ENCODE measurements at regions not wholly inside any gene's neighbourhood (a gene's known extent, or its start where the extent isn't known, plus 50 kb on each side); places are given as distances from the start of the nearest gene placed in this dataset.

DNA sequence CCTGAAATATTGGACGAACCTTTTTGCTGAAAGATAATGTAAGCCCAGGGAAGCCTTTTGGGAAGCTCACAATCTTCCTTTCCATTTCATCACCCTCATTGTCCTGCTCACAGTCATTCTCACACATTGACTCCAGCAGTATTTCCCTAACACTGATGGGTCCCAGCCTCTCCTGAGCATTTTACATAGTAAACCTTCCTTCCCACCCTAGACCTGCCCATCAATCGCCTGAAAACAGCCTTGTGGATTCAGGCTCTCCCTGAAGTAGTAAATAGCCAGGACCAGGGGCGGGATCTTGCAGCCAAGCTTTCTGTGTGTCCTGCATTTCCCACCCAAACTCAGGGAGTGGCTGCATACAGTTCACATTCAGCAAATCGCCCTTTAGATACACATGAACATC lies 149.9 kb downstream of the CYRIA start:
- TF ChIP-seq POLR2A (IDR thresholded peaks at IDR 0.05): no peak
- TF ChIP-seq, protein P1, sequence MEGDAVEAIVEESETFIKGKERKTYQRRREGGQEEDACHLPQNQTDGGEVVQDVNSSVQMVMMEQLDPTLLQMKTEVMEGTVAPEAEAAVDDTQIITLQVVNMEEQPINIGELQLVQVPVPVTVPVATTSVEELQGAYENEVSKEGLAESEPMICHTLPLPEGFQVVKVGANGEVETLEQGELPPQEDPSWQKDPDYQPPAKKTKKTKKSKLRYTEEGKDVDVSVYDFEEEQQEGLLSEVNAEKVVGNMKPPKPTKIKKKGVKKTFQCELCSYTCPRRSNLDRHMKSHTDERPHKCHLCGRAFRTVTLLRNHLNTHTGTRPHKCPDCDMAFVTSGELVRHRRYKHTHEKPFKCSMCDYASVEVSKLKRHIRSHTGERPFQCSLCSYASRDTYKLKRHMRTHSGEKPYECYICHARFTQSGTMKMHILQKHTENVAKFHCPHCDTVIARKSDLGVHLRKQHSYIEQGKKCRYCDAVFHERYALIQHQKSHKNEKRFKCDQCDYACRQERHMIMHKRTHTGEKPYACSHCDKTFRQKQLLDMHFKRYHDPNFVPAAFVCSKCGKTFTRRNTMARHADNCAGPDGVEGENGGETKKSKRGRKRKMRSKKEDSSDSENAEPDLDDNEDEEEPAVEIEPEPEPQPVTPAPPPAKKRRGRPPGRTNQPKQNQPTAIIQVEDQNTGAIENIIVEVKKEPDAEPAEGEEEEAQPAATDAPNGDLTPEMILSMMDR (IDR thresholded peaks at IDR 0.05): no peak

Data from thyroid gland (tissue), 4 donors.